Urinary bladder (tissue), 3 donors: ENCODE measurements at regions not wholly inside any gene's neighbourhood (a gene's known extent, or its start where the extent isn't known, plus 50 kb on each side); places are given as distances from the start of the nearest gene placed in this dataset.

Experiments used
- DNase-seq: peaks from one replicate; pipeline ENCODE4 v3.0.0-alpha.2; 2015; ENCODE audit errors: extremely low spot score
- H3K27ac ChIP-seq: one replicate; pipeline ENCODE4 v1.5.1; 2013; ENCODE audit warnings: low read depth, mild to moderate bottlenecking, moderate library complexity
- H3K36me3 ChIP-seq: one replicate; pipeline ENCODE4 v1.6.1; 2013; ENCODE audit warnings: mild to moderate bottlenecking, moderate library complexity; ENCODE audit not compliant: insufficient read depth
- H3K4me1 ChIP-seq: one replicate; pipeline ENCODE4 v1.6.1; 2013; ENCODE audit warnings: mild to moderate bottlenecking, moderate library complexity; ENCODE audit not compliant: insufficient read depth
- H3K4me3 ChIP-seq: one replicate; pipeline ENCODE4 v1.5.1; 2013; ENCODE audit warnings: low read depth, low read length
- WGBS: extraction: QIAGEN DNeasy Blood & Tissue Kit; methylation state at CpG from one replicate; pipeline ENCODE4 v1.1.7; 2013; 5-methylcytosine and 5-hydroxymethylcytosine counted together
- donor health status: healthy with polysubstance abuse.
- donor health status: healthy.

DNA sequence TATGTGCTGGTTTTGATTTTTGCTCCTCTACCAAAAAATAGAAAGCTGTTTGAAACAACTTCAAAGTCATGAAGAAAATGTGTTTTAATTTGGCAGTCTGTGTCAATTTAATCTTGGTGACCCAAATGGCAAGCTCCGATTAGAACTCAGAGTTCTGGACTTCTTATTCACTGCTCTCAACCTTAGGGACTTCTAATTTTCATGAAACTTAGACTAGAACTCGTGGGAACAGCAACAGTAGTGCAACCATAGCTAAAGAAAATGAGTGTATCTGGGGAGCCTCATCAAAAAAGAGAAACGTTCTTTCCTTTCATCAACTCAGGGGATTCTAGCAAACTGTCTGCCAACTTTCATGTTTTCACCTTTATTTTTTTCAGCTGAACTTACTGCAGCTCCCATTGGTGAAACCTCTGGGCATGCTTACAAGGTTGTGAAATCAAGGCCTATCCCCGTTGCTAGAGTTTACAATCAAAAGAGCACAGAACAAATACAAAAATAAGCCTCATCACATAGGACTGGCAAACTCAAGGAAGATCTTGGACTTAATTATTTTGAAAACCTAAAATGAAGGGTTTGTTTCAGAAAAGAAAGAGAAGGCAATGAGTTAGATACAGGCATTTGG is 114.0 kb upstream of the HSF2 start:
- Histone ChIP-seq H3K27ac (peak overlapping the region; percentile 38), H3K4me1 (no peaks in the 10 kb centered on the region), H3K36me3 (no peaks in the 10 kb centered on the region), H3K4me3 (no peak overlapping the region)
- DNase-seq, result no peak
- 66% methylated on average over 4 of the region's 4 CpGs for WGBS

- H3K4me3 ChIP-seq, result no peak overlapping the region
- no peak for DNase-seq
- no peaks in the 10 kb centered on the region for H3K36me3 ChIP-seq
- H3K27ac ChIP-seq, result no peak overlapping the region
- H3K4me1 ChIP-seq, result no peaks in the 10 kb centered on the region
These were observed 112.9 kb upstream of the HSF2 start for GRCh38 chr6:122286512-122286911.

GRCh38 chr6:122289762-122290539 is 109.5 kb upstream of the HSF2 start:
- H3K27ac ChIP-seq, result no peak overlapping the region
- DNase-seq, result no peak
- 87% methylated on average over 4 of the region's 4 CpGs for WGBS

GRCh38 chr6:122297010-122297409 is 102.4 kb upstream of the HSF2 start:
- Histone ChIP-seq H3K4me3 (no peak overlapping the region), H3K4me1 (no peaks in the 10 kb centered on the region), H3K27ac (no peak overlapping the region), H3K36me3 (no peaks in the 10 kb centered on the region)
- DNase-seq, result no peak
- 90% methylated on average over 2 of the region's 2 CpGs for WGBS

More at GRCh38 chr6:122289762-122290539, 109.5 kb upstream of the HSF2 start:
- H3K4me1 ChIP-seq, result no peaks in the 10 kb centered on the region
- no peaks in the 10 kb centered on the region for H3K36me3 ChIP-seq
- no peak overlapping the region for H3K4me3 ChIP-seq

- Histone ChIP-seq H3K36me3 (no peaks in the 10 kb centered on the region), H3K27ac (no peak overlapping the region), H3K4me1 (no peaks in the 10 kb centered on the region), H3K4me3 (no peak overlapping the region)
- 95% methylated on average over 2 of the region's 2 CpGs for WGBS
- DNase-seq, result no peak
These were observed 97.4 kb upstream of the HSF2 start for GRCh38 chr6:122302067-122302466.

GRCh38 chr6:122307577-122307976 is 91.9 kb upstream of the HSF2 start:
- DNase-seq, result no peak
- H3K27ac ChIP-seq, result no peak overlapping the region
- WGBS, result 87% methylated on average over 3 of the region's 3 CpGs
- no peaks in the 10 kb centered on the region for H3K4me1 ChIP-seq
- H3K36me3 ChIP-seq, result no peaks in the 10 kb centered on the region
- no peak overlapping the region for H3K4me3 ChIP-seq

- Histone ChIP-seq H3K36me3 (no peaks in the 10 kb centered on the region), H3K27ac (no peak overlapping the region), H3K4me1 (no peaks in the 10 kb centered on the region), H3K4me3 (no peak overlapping the region)
- no peak for DNase-seq
- 92% methylated on average over 4 of the region's 4 CpGs for WGBS
These were observed 91.4 kb upstream of the HSF2 start for GRCh38 chr6:122308074-122308473.

DNA sequence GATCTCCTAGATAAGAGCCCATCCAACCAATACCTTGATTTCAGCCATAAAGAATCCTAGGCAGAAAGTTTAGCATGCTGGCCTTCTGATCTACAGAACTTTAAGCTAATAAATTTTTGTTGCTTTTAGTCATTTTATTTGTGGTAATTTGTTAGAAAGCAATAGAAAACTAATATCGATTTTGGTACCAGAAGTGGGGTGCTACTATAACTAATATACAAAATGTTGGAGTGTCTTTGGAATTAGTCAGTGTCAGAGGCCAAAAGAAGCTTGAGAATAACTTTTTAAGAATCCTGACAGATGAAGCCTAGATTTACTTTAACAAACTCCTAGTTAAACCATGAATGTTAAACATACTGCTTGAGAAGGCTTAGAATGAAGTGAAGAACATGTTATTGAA is 83.6 kb upstream of the HSF2 start:
- Histone ChIP-seq H3K4me3 (no peak overlapping the region), H3K4me1 (no peaks in the 10 kb centered on the region), H3K27ac (no peak overlapping the region), H3K36me3 (no peaks in the 10 kb centered on the region)
- no peak for DNase-seq
- WGBS, result 76% methylated on average over 1 of the region's 1 CpG

DNA sequence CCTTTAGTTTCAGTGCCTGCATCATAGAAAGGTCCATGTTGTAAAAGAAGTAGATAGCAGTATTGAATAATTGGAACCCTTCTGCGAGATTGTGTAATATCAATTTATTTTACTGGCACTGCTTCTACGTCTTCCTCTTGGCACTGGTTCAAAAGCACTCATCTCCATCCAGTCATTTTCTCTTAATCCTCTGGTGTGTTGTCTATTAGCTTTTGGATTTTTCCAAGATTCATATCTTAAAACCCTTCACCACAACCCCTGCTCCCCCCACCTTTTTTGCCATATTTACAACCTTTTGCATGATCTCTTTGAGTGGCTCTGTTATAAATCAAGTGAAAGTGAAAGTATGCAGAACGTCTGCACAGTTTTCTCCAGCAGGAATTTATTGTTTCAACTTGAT is 76.6 kb upstream of the HSF2 start:
- 5% methylated on average over 3 of the region's 3 CpGs for WGBS
- Histone ChIP-seq H3K36me3 (no peaks in the 10 kb centered on the region), H3K4me3 (peak overlapping the region; percentile 48), H3K4me1 (no peaks in the 10 kb centered on the region), H3K27ac (no peak overlapping the region)
- DNase-seq, result no peak

DNA sequence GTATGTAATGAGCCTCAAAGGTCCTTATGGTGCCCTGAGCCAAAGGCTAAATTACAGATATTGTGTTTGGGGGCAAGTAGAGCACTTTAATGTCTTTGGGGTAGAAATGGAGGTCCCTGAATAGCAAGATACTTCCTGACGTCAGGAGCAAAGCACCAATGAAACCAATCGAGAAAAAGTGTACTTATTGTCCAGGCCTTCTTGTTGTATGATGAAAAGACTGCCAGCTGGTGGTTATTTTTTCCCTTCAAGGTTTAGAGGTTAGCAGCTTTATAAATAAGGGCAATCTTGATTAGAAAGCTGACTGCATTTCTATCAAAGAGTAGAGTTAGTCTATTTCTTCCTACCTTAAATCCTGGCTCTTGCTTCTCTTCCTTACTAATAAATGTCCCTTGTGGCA is 76.1 kb upstream of the HSF2 start:
- WGBS, result 45% methylated on average over 2 of the region's 2 CpGs
- Histone ChIP-seq H3K27ac (no peak overlapping the region), H3K4me3 (peak overlapping the region; percentile 48), H3K4me1 (no peaks in the 10 kb centered on the region), H3K36me3 (no peaks in the 10 kb centered on the region)
- no peak for DNase-seq

DNA sequence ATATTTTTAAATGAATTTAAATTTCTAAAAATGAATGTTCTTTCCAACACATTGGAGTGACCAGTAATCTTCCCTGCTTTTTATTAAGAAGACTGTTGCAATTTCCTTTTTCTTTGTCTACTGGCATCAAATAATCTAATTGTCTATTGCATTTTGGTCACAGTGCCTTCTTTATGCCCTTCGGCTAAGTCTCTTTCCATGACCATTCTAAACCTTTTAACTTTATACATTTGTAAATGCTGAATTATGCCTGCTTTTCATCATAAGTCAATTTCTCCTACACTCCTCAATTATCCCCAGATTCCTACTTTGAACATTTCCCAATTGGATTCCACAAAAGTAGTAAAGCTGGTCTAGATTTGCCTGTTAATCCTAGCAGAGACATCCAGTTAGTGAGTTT is 69.1 kb upstream of the HSF2 start:
- Histone ChIP-seq H3K4me3 (no peak overlapping the region), H3K36me3 (no peaks in the 10 kb centered on the region), H3K4me1 (no peaks in the 10 kb centered on the region), H3K27ac (no peak overlapping the region)
- 36% methylated on average over 1 of the region's 1 CpG for WGBS
- no peak for DNase-seq

DNA sequence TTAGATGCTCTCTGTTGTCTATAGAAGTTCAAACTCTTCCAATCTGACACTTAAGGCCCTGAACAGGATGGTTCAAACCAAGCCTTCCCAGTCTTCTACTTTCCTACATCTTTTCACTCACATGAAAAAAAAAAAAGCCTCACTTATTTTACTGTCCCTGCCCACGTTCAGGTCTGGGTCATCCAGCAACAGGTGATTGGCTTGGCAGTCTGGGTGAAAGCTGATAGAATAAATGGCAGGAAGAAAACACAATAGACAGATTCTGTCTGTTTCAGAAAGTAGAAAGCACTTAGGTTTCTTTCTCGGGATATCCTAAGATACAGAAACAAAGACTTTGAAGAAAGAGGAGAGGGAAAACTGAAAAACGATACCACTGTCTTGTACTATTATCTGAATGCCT is 61.8 kb upstream of the HSF2 start:
- no peaks in the 10 kb centered on the region for H3K4me1 ChIP-seq
- WGBS, result 60% methylated on average over 3 of the region's 3 CpGs
- DNase-seq, result no peak

DNA sequence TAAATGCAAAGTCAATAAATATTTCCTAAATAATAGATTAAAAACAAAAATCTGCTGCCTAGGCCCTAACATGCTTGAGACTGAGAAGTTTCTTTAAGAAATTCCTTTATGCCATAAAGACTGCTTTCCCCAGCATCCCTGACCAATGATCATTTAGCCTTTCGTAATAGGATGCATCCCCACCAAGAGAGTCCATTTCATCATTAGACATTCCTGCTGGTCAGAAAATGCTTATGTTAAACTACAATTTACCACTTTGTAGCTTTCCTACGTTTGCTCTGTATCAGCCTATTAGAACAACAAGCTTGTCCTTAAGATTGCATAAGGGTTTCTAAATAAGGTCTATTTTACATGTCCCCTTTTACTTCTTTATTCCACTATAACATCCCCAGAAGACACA is 59.8 kb upstream of the HSF2 start:
- Histone ChIP-seq H3K27ac (no peak overlapping the region), H3K36me3 (no peaks in the 10 kb centered on the region), H3K4me3 (no peak overlapping the region), H3K4me1 (no peaks in the 10 kb centered on the region)
- DNase-seq, result no peak
- WGBS, result 46% methylated on average over 2 of the region's 2 CpGs

More for the DNA sequence above, 61.8 kb upstream of the HSF2 start:
- Histone ChIP-seq H3K36me3 (no peaks in the 10 kb centered on the region), H3K4me3 (no peak overlapping the region), H3K27ac (no peak overlapping the region)

DNA sequence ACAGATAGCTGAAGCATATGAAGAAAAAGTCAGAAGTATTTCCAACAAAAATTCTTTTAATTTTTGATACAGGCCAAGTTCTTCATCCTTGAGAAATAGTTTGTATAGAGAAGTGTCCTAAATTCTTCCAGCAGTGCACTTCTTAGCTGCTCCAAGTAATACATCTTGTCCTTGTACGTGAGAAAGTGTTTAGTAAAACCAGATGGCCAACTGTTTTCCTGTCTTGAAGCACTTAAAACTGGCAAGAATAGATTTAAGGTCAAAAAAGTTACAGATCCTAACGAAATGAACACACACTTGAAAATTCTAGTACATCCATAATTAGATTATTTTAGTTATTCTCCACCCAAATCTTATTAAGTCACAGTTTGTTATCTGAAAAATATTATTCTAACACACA is 52.2 kb upstream of the HSF2 start:
- no peaks in the 10 kb centered on the region for H3K4me1 ChIP-seq
- H3K4me3 ChIP-seq, result no peak overlapping the region
- no peak for DNase-seq
- no peak overlapping the region for H3K27ac ChIP-seq
- no peaks in the 10 kb centered on the region for H3K36me3 ChIP-seq
- 41% methylated on average over 2 of the region's 2 CpGs for WGBS
